ENCODE measurements at regions not wholly inside any gene's neighbourhood (a gene's known extent, or its start where the extent isn't known, plus 50 kb on each side); places are given as distances from the start of the nearest gene placed in this dataset.

DNA sequence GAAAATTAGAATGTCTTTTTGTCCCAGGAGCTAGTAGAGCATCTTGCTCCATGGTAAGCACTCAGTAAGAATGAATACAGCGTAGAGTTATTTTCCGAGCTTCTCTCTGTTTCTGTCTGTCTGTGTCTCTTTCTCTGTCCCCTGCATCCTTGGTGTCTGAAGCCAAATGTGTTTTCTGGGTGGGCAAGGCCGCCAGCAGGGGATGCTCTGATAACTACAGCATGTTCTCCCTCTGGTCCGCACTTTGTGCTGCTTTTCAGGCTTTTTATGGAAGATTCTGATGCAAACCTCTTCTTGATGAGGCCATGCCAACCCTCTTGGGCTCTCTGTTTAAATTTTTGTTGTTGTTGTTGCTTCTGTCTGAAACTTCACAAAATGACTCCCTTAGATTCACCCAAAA, 142.8 kb upstream of the UBL3 start:
- peak; percentile 23 for DNase-seq

GRCh38 chr13:29991343-29991742, 140.9 kb upstream of the UBL3 start:
- DNase-seq: peak; percentile 96

GRCh38 chr13:29987340-29987739, 136.9 kb upstream of the UBL3 start:
- no peak for DNase-seq

DNA sequence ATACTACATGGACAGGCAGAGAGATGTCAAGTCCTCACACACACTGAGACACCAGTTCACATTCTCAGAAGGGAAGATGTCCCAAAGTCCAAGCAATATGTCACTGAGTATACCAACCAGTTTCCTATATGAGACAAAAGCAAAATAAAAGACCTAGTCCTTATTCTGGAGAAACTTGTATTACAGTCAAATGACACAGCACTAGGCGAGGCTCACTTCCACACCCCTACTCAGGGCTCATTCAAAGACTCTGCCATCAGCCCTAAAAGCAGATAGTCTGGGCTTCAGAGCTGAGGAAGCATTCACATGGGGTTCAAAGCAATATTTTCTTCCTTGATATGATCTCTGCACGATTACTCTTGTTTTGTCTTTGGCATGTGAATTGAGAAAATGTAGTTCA, 129.9 kb upstream of the UBL3 start:
- no peak for DNase-seq

- DNase-seq: no peak
Observed at GRCh38 chr13:29978211-29978610, 127.8 kb upstream of the UBL3 start.

- DNase-seq: no peak
Observed at GRCh38 chr13:29977476-29978120, 127.2 kb upstream of the UBL3 start.

GRCh38 chr13:29976535-29976934, 126.1 kb upstream of the UBL3 start:
- no peak for DNase-seq

DNA sequence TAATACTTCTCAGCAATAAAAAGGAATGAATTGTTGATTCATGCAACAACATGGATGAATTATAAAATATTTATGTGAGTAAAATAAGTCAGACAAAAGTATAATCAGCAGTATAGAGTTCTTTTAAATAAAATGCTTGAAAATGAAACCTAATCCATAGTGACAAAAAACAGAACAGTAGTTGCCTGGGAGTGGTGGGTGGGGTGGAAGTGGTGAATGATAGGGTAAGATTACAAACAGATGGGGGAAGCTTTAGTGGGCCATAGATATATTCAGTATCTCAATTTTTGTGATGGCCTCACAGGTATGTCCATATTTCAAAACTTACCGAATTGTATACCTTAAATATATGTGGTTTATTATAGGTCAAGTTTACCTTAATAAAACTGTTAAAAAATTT, 124.9 kb upstream of the UBL3 start:
- DNase-seq: no peak

DNA sequence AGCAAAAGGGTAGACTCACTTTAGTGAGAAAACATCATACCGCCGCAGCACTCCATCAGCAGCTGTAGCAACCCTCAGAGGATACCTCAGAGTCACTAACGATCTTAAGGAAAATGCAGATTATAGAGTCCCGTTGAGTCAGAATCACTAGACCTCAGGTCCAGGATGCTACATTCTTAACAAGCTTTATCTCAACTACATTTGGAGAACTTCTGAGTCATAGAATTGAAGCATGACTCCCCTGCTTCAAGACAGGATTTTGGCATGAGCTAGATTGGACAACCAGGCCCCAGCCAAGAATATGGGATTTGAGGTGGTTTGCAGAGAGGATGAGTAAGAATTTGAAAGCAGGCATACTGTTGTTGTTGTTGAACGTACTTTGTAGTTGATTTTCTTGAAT, 118.9 kb upstream of the UBL3 start:
- no peak for DNase-seq

DNA sequence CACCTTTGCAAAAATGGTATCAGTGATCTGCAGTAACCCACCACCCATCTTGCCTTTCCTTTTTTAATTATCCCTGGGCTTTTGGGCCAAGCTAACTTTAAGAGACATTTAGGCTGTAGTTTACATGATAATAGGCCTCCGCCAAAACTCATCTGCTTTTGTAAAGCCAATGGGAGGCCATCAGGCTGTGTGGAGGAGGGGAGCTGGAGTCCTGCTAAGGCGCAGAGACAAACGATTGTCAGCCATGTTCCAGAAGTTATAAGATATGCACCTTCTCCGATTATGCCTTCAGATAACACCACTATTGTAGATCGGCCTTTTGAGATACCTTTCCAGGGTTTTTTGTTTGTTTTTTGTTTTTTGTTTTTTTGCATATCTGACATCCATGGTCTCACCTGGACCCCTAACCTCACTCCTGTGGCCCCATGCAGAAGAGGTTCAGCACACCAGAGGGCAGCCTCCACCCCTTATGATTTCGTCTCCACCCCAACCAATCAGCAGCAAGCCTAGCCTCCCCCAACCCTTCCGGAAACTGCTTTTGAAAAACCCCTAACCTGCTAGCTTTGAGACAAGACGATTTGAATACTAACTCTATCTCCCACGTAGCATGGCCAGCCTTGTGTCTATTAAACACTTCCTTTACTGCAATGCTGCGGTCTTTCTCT, 113.9 kb upstream of the UBL3 start:
- no peak for DNase-seq

GRCh38 chr13:29963089-29963488, 112.7 kb upstream of the UBL3 start:
- DNase-seq: no peak

DNA sequence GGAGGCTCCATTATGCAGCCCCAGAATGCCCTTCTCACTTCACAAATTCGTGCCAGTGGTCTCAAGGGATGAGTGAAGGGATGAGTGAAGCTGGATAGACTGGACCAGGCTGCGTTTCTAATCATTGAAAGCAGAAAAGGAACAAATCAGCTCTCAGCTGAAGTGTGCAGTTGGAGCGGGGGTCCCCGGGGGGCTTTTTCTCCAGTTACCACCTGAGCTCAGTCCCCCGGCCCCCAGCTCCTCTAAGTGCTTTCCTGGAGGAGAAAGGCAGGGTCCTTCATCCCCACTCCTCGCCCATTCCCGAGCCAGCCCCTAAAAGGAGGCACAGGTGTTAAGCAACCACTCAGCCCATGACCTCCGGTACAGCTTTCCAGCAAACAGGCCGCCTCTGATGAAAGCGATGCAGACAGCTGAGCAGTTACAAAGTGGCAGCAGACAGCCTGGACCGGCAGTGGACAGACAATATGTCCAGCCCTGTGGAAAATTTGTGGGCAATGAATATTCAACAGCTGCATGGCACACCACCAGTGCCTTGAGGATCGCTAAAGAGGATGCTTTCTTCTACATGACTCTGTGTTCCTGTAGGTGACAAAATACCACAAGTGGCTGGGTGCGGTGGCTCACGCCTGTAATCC, 110.7 kb upstream of the UBL3 start:
- DNase-seq: no peak

DNA sequence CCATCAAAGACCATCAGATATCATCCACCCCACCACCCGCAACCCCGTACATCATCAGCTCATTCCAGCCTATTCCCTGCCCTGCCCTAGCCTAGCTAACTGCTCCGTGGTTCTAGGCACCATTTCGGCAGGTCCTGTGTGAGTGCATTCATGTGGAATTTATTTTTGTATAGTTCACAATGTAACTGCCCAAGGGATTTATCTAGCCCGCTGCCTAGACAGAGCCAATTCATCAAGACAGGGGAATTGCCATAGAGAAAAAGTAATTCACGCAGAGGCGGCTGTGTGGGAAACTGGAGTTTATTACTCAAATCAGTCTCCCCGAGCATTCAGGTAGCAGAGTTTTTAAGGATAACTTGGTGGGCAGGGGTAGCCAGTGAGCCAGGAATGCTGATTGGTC, 109.2 kb upstream of the UBL3 start:
- no peak for DNase-seq

DNA sequence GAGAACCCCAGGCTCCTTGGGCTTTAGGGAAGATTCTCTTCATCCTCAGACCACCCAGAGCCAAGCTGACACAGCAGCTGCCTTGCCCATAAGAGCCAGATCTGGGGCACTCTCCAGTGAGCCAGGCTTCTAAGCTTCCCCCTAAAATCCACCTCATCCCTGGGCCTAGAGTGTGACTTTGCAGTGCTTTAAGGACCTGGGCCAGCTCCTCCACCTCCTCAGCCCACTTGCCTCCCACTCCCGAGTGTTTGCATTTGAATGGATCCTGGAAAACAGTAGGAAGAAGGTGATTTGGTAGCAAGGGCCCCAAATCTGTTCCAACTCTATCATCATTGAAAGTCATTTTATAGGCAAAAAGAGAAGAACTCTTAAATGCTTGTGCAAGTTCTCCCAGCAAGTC, 108.7 kb upstream of the UBL3 start:
- DNase-seq: no peak

GRCh38 chr13:29958476-29958875, 108.1 kb upstream of the UBL3 start:
- DNase-seq: no peak

GRCh38 chr13:29957320-29957719, 106.9 kb upstream of the UBL3 start:
- DNase-seq: peak; percentile 20

DNA sequence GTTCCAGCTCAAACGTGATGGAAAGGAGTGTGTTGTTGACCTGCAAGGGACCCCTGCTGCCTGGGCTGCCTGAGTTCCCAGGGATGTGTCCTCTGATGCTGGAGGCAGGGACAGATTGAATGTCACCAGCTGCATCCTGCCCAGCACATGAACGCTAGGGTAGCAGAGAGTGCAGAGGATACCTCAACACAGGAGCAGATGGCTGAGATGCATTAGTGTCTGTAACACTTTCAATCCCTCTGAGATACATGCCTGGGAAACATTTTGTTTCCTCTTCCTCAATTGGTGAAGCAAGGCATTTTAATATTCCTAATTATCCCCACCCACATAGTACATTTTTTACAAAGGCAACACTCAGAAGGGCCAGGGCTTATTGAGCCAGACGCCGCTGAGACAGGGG, 106.4 kb upstream of the UBL3 start:
- peak; percentile 91 for DNase-seq

DNA sequence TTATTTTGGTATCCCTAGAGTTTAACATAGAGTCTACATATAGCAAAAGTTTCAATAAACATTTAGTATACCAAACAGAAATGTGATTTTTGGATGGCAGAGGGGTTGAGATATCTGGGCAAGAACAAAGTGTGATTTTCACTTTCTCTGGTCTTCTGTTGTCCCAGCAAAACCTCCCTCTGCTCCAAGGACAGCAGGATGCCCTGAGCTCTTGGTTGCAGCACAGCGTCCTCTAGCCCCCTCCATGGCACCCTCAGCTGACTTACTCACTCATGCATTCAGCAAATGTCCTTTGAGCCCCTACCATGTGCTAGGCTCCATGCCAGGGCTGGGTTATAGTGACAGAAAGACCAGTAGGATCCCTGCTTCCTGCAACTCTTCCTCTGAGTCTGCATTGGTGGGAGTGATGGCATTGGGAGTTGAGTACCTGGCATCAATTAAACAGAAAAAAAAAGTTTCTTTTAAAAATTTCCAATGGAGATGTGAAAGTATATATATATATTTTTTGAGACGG, 104.8 kb upstream of the UBL3 start:
- DNase-seq: no peak

GRCh38 chr13:29954082-29955028, 103.9 kb upstream of the UBL3 start:
- DNase-seq: no peak

- no peak for DNase-seq
Observed at GRCh38 chr13:29953542-29953941, 103.1 kb upstream of the UBL3 start.

- DNase-seq: no peak
Observed at GRCh38 chr13:29952245-29952644, 101.8 kb upstream of the UBL3 start.

- no peak for DNase-seq
Observed at GRCh38 chr13:29948791-29949190, 98.4 kb upstream of the UBL3 start.

- DNase-seq: peak; percentile 85
Observed at GRCh38 chr13:29948244-29948643, 97.8 kb upstream of the UBL3 start.
